ENCODE measurements at regions not wholly inside any gene's neighbourhood (a gene's known extent, or its start where the extent isn't known, plus 50 kb on each side); places are given as distances from the start of the nearest gene placed in this dataset.

GRCh38 chr2:46813020-46813415, 102.6 kb downstream of the MCFD2 start:
- DNase-seq (ENCODE audit: low read depth): no peak
- H3K4me3 ChIP-seq (ENCODE audit: low read length): no peak overlapping the region
- TF ChIP-seq, protein P1, sequence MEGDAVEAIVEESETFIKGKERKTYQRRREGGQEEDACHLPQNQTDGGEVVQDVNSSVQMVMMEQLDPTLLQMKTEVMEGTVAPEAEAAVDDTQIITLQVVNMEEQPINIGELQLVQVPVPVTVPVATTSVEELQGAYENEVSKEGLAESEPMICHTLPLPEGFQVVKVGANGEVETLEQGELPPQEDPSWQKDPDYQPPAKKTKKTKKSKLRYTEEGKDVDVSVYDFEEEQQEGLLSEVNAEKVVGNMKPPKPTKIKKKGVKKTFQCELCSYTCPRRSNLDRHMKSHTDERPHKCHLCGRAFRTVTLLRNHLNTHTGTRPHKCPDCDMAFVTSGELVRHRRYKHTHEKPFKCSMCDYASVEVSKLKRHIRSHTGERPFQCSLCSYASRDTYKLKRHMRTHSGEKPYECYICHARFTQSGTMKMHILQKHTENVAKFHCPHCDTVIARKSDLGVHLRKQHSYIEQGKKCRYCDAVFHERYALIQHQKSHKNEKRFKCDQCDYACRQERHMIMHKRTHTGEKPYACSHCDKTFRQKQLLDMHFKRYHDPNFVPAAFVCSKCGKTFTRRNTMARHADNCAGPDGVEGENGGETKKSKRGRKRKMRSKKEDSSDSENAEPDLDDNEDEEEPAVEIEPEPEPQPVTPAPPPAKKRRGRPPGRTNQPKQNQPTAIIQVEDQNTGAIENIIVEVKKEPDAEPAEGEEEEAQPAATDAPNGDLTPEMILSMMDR (IDR thresholded peaks at IDR 0.05; ENCODE audit: insufficient read depth, low read depth, low read length, missing control alignments): no peak

Measured in epithelial cell of esophagus (primary cell).